K562 (cell line): ENCODE measurements at regions not wholly inside any gene's neighbourhood (a gene's known extent, or its start where the extent isn't known, plus 50 kb on each side); places are given as distances from the start of the nearest gene placed in this dataset.

Source experiments
- CC2D1A ChIP-seq: fragments of 450-650 bp; IDR thresholded peaks from 2 replicates; pipeline ENCODE4 v1.6.1; 2017; ENCODE audit warnings: mild to moderate bottlenecking
- FUS ChIP-seq: fragments of 200-400 bp; formaldehyde crosslinking; optimal IDR thresholded peaks from 2 replicates; pipeline ENCODE3; 2017; ENCODE audit warnings: low read depth, low read length
- KDM1A ChIP-seq, 2 experiments: fragments of 450-650 bp; IDR thresholded peaks; 2 replicates each; pipeline ENCODE4 v1.6.1; 2016; ENCODE audit warnings: mild to moderate bottlenecking in 2 of 2
- MYBL2 ChIP-seq, 2 experiments: fragments of 450-650 bp in 1 of 2; sonication (generic) in 1 of 2; formaldehyde crosslinking in 1 of 2; IDR thresholded peaks; 2 replicates each; pipeline versions ENCODE4 v1.6.1 to v1.8.1; 2017 to 2022; ENCODE audit warnings: borderline replicate concordance in 1 of 2, inconsistent platforms in 1 of 2, low read depth in 1 of 2, mild to moderate bottlenecking in 1 of 2, missing genetic modification reagents in 1 of 2, moderate library complexity in 1 of 2
- POLR2A ChIP-seq: fragments of 450-650 bp; conservative IDR thresholded peaks from 2 replicates; pipeline ENCODE4 v1.6.1; 2016
- REST ChIP-seq, 2 experiments: fragments of 450-650 bp; formaldehyde crosslinking in 1 of 2; IDR thresholded peaks; 2 replicates each; pipeline versions ENCODE4 v1.4.0 to v1.6.1; 2014 to 2020; ENCODE audit warnings: mild to moderate bottlenecking in 2 of 2, borderline replicate concordance in 1 of 2, low read depth in 1 of 2
- SIN3A ChIP-seq, 2 experiments: fragments of 150-350 bp in 1 of 2; IDR thresholded peaks; 2 replicates each; pipeline ENCODE4 v1.6.1; 2011 to 2016; ENCODE audit warnings: borderline replicate concordance in 2 of 2, low read depth in 2 of 2, low read length in 2 of 2, mild to moderate bottlenecking in 2 of 2, moderate library complexity in 2 of 2; ENCODE audit not compliant: control insufficient read depth in 1 of 2
- THRA ChIP-seq: fragments of 450-650 bp; IDR thresholded peaks from 2 replicates; pipeline ENCODE4 v1.6.1; 2017; ENCODE audit warnings: mild to moderate bottlenecking, moderate library complexity
- YY1 ChIP-seq, 3 experiments: IDR thresholded peaks; 2 replicates each; pipeline ENCODE4 v1.6.1; 2011; ENCODE audit warnings: low read length in 2 of 3, mild to moderate bottlenecking in 2 of 3, moderate library complexity in 2 of 3, borderline replicate concordance in 1 of 3, control low read depth in 1 of 3, low read depth in 1 of 3; ENCODE audit not compliant: insufficient read depth in 3 of 3, insufficient replicate concordance in 2 of 3, control insufficient read depth in 1 of 3, insufficient read length in 1 of 3; ENCODE audit errors: extremely low read depth in 1 of 3
- ZC3H11A ChIP-seq: IDR thresholded peaks from 2 replicates; pipeline ENCODE4 v1.6.1; 2012; ENCODE audit warnings: low read depth, low read length, improper control_type of control experiment

DNA sequence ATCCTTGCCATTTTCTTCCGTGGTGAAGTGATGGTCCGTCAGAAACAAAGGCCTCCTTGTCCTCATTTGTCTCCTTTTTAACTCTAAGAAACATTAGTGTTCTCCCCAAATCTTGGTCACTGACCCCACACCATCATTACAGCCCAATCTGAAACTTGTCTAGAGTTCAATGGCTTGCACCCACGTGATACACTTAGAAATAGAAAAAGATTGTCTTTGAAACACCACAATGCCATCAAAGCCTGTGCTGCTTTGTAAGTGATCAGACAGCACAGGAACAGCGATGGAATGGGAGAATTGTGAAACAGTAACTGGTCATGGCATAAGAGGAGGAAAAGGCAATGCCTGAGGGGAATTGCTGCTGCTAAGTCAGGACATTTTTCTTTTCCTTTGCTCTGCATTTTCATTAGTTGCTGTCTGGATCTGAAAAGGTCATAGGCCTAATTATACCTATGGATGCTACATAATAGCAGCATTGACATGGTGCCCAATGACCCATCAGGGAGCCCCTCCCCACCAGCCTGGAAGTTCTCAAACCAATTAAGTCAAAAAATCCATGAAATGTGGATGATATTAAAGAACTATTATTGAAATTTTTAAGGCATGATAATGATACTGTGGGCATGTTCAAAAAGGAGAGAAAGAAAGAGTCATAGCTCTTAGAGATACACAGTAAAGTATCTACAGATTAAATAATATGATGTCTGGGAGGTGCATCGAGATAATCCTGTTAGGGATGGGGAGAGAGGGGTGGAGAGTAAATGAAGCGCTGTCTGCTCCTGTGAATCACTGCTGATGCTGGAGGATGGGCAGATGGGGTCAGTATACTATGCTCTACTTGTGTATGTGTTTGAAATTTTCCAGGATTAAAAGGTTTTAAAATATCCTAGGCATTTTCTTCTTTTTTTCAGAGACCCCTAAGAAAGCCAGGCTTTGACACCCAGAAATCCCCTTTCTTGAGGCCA is 83.6 kb downstream of the ENC1 start:
- TF ChIP-seq SIN3A (IDR thresholded peaks at IDR 0.05; ENCODE audit: borderline replicate concordance in 2 of 2, control insufficient read depth in 1 of 2, low read depth in 2 of 2, low read length in 2 of 2): no peak
- TF ChIP-seq THRA: no peak
- no peak for TF ChIP-seq POLR2A
- TF ChIP-seq MYBL2 (IDR thresholded peaks at IDR 0.05; ENCODE audit: low read depth): no peak
- TF ChIP-seq MYBL2 (CRISPR knock-in tag; IDR thresholded peaks at IDR 0.05; ENCODE audit: borderline replicate concordance): no peak
- no peak for TF ChIP-seq CC2D1A
- no peak for TF ChIP-seq FUS
- no peak for TF ChIP-seq ZC3H11A
- no peak for TF ChIP-seq KDM1A (IDR thresholded peaks at IDR 0.05)
- no peak for TF ChIP-seq REST (IDR thresholded peaks at IDR 0.05; ENCODE audit: borderline replicate concordance)
- TF ChIP-seq REST (CRISPR knock-in tag; IDR thresholded peaks at IDR 0.05; ENCODE audit: low read depth): no peak
- no peak for TF ChIP-seq YY1 (IDR thresholded peaks at IDR 0.05; ENCODE audit: borderline replicate concordance in 1 of 3, control insufficient read depth in 1 of 3, extremely low read depth in 1 of 3, insufficient read depth in 3 of 3, insufficient read length in 1 of 3, insufficient replicate concordance in 2 of 3, low read depth in 1 of 3, low read length in 2 of 3)
